ENCODE measurements at regions not wholly inside any gene's neighbourhood (a gene's known extent, or its start where the extent isn't known, plus 50 kb on each side); places are given as distances from the start of the nearest gene placed in this dataset.

DNA sequence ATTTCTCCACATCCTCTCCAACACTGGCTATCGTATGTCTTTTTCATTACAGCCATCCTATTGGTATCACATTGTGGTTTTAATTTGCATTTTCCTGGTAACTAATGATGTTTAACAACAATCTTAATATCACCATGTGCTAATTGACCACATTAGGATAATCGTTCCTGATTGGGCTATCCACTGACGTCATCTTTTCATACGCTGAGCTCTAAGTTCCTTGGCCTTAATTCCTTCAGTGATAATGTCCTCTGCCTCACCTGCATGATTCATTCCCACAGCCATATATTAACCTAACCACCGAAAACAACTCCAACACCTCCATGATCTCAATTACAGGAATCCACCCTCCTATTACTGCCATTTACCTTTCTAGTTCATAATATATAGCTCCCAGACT is 547.9 kb upstream of the BRINP1 start:
- BruUV-seq (replicated peaks), result no TSS peak
- ChIA-PET CTCF (no interaction called here), POLR2A (ENCODE audit: low non-redundant PET) (no interaction called here)
- Histone ChIP-seq H3K27ac (ENCODE audit: low read depth, low read length, poor library complexity, severe bottlenecking) (no peak overlapping the region), H3K36me3 (ENCODE audit: insufficient read depth, low read length, poor library complexity, severe bottlenecking) (no peaks in the 10 kb centered on the region), H3K4me1 (ENCODE audit: insufficient read depth, low read length, poor library complexity, severe bottlenecking) (no peaks in the 10 kb centered on the region), H3K4me3 (ENCODE audit: low read depth, low read length, poor library complexity, severe bottlenecking) (no peak overlapping the region), H3K9me3 (ENCODE audit: low read depth, low read length, poor library complexity, severe bottlenecking) (no peaks in the 10 kb centered on the region), H3K27me3 (replicated peaks; ENCODE audit: insufficient read depth, low read depth, low read length, poor library complexity) (no peaks in the 10 kb centered on the region)
- no peak for DNase-seq (ENCODE audit: low spot score)
- TF ChIP-seq EZH2 (IDR thresholded peaks at IDR 0.05; ENCODE audit: borderline replicate concordance, low read depth, low read length, poor library complexity, severe bottlenecking), result no peak
- TF ChIP-seq, protein P1, sequence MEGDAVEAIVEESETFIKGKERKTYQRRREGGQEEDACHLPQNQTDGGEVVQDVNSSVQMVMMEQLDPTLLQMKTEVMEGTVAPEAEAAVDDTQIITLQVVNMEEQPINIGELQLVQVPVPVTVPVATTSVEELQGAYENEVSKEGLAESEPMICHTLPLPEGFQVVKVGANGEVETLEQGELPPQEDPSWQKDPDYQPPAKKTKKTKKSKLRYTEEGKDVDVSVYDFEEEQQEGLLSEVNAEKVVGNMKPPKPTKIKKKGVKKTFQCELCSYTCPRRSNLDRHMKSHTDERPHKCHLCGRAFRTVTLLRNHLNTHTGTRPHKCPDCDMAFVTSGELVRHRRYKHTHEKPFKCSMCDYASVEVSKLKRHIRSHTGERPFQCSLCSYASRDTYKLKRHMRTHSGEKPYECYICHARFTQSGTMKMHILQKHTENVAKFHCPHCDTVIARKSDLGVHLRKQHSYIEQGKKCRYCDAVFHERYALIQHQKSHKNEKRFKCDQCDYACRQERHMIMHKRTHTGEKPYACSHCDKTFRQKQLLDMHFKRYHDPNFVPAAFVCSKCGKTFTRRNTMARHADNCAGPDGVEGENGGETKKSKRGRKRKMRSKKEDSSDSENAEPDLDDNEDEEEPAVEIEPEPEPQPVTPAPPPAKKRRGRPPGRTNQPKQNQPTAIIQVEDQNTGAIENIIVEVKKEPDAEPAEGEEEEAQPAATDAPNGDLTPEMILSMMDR (conservative IDR thresholded peaks at IDR 0.05; ENCODE audit: low read depth, low read length), result no peak
- intact Hi-C loops (cut with micrococcal nuclease; ENCODE audit: unreplicated experiment), result no loop called here

- no peak overlapping the region for H3K4me3 ChIP-seq (ENCODE audit: low read depth, low read length, poor library complexity, severe bottlenecking)
- no TSS peak for BruUV-seq (replicated peaks)
- no peaks in the 10 kb centered on the region for H3K27me3 ChIP-seq (replicated peaks; ENCODE audit: insufficient read depth, low read depth, low read length, poor library complexity)
- no peaks in the 10 kb centered on the region for H3K9me3 ChIP-seq (ENCODE audit: low read depth, low read length, poor library complexity, severe bottlenecking)
- no peak for DNase-seq (ENCODE audit: low spot score)
- H3K36me3 ChIP-seq (ENCODE audit: insufficient read depth, low read length, poor library complexity, severe bottlenecking), result no peaks in the 10 kb centered on the region
- intact Hi-C loops (cut with micrococcal nuclease; ENCODE audit: unreplicated experiment), result no loop called here
- POLR2A ChIA-PET (ENCODE audit: low non-redundant PET), result no interaction called here
- no peak overlapping the region for H3K27ac ChIP-seq (ENCODE audit: low read depth, low read length, poor library complexity, severe bottlenecking)
- no peaks in the 10 kb centered on the region for H3K4me1 ChIP-seq (ENCODE audit: insufficient read depth, low read length, poor library complexity, severe bottlenecking)
- TF ChIP-seq, protein P1 (conservative IDR thresholded peaks at IDR 0.05; ENCODE audit: low read depth, low read length), result no peak
- TF ChIP-seq EZH2 (IDR thresholded peaks at IDR 0.05; ENCODE audit: borderline replicate concordance, low read depth, low read length, poor library complexity, severe bottlenecking), result no peak
- CTCF ChIA-PET, result no interaction called here
These were observed 537.8 kb upstream of the BRINP1 start for GRCh38 chr9:119907056-119907455.

DNA sequence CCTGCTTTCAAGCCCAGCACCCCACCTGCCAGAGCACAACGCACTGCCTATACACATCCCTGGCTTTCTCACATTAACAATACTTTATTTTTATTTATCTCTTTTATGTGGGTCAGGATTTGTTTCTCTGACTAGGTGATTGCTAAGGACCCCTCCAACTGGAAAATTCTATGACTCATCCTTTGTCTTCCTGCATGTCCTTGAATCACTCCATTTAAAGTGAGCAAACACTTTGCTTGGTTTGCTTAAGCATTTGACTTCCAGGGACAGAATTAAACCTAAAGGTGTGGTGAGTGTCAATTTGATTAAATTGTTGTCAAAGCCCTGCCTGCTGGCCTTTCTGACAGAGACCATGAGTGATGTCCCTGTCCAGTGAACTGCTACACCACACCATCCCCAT is 536.5 kb upstream of the BRINP1 start:
- Histone ChIP-seq H3K27me3 (replicated peaks; ENCODE audit: insufficient read depth, low read depth, low read length, poor library complexity) (no peaks in the 10 kb centered on the region), H3K4me1 (ENCODE audit: insufficient read depth, low read length, poor library complexity, severe bottlenecking) (no peaks in the 10 kb centered on the region), H3K36me3 (ENCODE audit: insufficient read depth, low read length, poor library complexity, severe bottlenecking) (no peaks in the 10 kb centered on the region), H3K9me3 (ENCODE audit: low read depth, low read length, poor library complexity, severe bottlenecking) (no peaks in the 10 kb centered on the region), H3K27ac (ENCODE audit: low read depth, low read length, poor library complexity, severe bottlenecking) (no peak overlapping the region), H3K4me3 (ENCODE audit: low read depth, low read length, poor library complexity, severe bottlenecking) (no peak overlapping the region)
- no TSS peak for BruUV-seq (replicated peaks)
- DNase-seq (ENCODE audit: low spot score), result no peak
- TF ChIP-seq EZH2 (IDR thresholded peaks at IDR 0.05; ENCODE audit: borderline replicate concordance, low read depth, low read length, poor library complexity, severe bottlenecking), result no peak
- TF ChIP-seq, protein P1 (conservative IDR thresholded peaks at IDR 0.05; ENCODE audit: low read depth, low read length), result no peak
- ChIA-PET CTCF (no interaction called here), POLR2A (ENCODE audit: low non-redundant PET) (no interaction called here)
- intact Hi-C loops (cut with micrococcal nuclease; ENCODE audit: unreplicated experiment), result no loop called here
